ENCODE measurements at regions not wholly inside any gene's neighbourhood (a gene's known extent, or its start where the extent isn't known, plus 50 kb on each side); places are given as distances from the start of the nearest gene placed in this dataset.

DNA sequence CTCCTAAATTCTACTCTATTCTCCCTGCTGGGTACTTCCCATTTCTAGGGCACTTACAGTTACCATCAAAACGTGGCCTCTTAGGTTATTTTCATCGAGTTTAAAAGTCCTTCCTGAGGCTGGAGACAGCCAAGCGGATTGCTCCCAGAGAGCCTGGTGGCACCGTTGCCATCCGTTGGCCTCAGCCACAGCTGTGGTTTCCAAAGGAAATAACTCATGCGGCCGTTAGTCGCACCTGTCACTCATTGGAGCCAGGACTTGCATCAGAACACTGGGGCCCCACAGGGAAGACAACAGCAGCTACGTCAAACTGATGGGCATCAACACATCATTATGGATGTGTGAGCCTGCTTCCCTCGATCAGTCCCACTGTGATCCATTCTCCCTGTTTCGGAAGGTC is 453.4 kb downstream of the BCL11A start:
- Mint-ChIP-seq H3K36me3 (ENCODE audit: low read depth) (no peaks in the 10 kb centered on the region), H3K27ac (no peak overlapping the region), H3K4me3 (no peak overlapping the region), H3K27me3 (ENCODE audit: low read depth) (peaks cover 10% of the 10 kb centered on the region), H3K9me3 (no peaks in the 10 kb centered on the region), H3K4me1 (peaks cover 4% of the 10 kb centered on the region)
- TF ChIP-seq, protein P1, sequence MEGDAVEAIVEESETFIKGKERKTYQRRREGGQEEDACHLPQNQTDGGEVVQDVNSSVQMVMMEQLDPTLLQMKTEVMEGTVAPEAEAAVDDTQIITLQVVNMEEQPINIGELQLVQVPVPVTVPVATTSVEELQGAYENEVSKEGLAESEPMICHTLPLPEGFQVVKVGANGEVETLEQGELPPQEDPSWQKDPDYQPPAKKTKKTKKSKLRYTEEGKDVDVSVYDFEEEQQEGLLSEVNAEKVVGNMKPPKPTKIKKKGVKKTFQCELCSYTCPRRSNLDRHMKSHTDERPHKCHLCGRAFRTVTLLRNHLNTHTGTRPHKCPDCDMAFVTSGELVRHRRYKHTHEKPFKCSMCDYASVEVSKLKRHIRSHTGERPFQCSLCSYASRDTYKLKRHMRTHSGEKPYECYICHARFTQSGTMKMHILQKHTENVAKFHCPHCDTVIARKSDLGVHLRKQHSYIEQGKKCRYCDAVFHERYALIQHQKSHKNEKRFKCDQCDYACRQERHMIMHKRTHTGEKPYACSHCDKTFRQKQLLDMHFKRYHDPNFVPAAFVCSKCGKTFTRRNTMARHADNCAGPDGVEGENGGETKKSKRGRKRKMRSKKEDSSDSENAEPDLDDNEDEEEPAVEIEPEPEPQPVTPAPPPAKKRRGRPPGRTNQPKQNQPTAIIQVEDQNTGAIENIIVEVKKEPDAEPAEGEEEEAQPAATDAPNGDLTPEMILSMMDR (IDR thresholded peaks at IDR 0.05; ENCODE audit: unreplicated experiment in 3 of 3), result no peak

DNA sequence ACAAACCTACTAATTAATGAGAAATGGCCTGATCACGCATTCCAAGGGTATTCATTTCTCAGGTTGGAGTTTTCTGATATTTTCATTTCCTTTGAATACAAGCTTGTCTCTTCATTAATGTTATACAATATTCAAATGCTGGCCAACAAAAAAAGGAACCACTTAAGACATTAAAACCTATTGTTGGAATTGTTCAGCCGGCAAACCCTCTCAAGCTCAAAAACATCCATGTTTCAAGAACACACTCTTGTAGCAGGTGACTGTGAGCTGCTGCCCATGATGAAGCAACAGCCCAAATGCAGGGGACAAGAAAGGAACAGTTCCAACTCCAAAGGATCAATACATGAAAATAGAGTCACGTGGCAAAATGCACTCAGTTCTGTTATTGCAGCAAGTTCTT is 454.5 kb downstream of the BCL11A start:
- Mint-ChIP-seq H3K4me3 (no peak overlapping the region), H3K4me1 (peaks cover 4% of the 10 kb centered on the region), H3K27me3 (ENCODE audit: low read depth) (peaks cover 9% of the 10 kb centered on the region), H3K27ac (no peak overlapping the region), H3K9me3 (no peaks in the 10 kb centered on the region), H3K36me3 (ENCODE audit: low read depth) (no peaks in the 10 kb centered on the region)
- TF ChIP-seq, protein P1 (IDR thresholded peaks at IDR 0.05; ENCODE audit: unreplicated experiment in 3 of 3), result no peak

DNA sequence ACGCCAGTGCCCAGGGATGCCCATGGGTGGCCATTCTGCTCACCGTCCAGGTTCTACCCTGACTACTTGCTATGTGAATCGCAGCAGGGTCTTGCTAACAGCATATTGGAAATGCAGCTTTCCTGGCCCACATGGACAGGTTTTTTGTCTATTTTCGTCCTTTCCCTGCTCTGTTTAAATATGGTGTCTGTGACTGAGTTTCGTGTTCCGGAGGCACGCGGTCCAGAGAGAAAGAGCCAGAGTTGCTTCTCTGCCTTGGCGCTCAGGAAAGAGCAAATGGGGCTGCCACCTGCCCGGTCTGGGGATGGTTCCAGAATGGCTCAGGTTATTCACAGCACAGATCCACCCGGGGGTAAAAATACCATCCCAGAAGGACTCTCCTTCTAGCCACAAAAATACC is 456.2 kb downstream of the BCL11A start:
- Mint-ChIP-seq H3K27me3 (ENCODE audit: low read depth) (peaks cover 9% of the 10 kb centered on the region), H3K36me3 (ENCODE audit: low read depth) (no peaks in the 10 kb centered on the region), H3K4me3 (no peak overlapping the region), H3K4me1 (peaks cover 4% of the 10 kb centered on the region), H3K9me3 (no peaks in the 10 kb centered on the region), H3K27ac (no peak overlapping the region)
- TF ChIP-seq, protein P1 (IDR thresholded peaks at IDR 0.05; ENCODE audit: unreplicated experiment in 3 of 3), result no peak

DNA sequence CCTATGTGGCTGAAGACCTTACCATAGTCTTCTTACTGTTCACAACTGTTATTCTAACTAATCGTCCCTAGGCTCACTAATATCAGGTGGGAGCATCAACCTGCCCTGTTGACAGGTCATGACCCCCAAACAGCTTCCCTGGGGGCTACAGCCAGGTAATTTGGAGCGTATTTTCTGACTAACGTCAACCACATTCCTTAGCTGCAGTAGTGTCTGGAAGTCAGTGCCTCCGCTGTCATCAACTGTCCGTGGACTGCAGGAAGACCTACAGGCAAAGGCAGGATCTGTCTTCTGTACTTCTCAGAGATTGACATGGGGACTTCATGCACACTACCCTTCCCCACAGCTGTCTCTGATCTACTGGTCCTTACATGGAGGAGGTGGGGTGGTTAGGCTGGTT is 456.9 kb downstream of the BCL11A start:
- peaks cover 9% of the 10 kb centered on the region for H3K27me3 Mint-ChIP-seq (ENCODE audit: low read depth)
- TF ChIP-seq, protein P1 (IDR thresholded peaks at IDR 0.05; ENCODE audit: unreplicated experiment in 3 of 3), result no peak
- H3K4me3 Mint-ChIP-seq, result no peak overlapping the region
- no peaks in the 10 kb centered on the region for H3K9me3 Mint-ChIP-seq
- H3K4me1 Mint-ChIP-seq, result peaks cover 4% of the 10 kb centered on the region
- no peak overlapping the region for H3K27ac Mint-ChIP-seq
- H3K36me3 Mint-ChIP-seq (ENCODE audit: low read depth), result no peaks in the 10 kb centered on the region

DNA sequence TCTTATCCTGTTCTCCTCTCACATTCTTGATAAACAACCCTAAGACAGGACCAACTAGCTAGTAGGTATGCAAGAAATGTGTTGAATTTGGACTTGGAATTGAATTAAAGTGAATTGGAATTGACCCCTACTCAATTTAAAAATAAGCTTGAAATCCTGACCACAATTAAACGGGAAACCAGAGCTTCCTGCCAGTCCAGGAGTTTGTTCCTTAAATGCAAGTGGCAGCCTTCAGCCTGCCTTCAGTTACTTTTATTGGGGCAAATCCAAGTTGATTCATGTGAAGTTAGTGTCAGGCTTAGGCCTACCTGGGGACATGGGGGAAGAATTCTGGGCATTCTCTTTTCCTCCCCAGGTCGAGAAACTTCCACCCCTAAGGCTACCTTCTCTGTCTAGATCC is 457.6 kb downstream of the BCL11A start:
- TF ChIP-seq, protein P1 (IDR thresholded peaks at IDR 0.05; ENCODE audit: unreplicated experiment in 3 of 3), result no peak
- no peak overlapping the region for H3K27ac Mint-ChIP-seq

DNA sequence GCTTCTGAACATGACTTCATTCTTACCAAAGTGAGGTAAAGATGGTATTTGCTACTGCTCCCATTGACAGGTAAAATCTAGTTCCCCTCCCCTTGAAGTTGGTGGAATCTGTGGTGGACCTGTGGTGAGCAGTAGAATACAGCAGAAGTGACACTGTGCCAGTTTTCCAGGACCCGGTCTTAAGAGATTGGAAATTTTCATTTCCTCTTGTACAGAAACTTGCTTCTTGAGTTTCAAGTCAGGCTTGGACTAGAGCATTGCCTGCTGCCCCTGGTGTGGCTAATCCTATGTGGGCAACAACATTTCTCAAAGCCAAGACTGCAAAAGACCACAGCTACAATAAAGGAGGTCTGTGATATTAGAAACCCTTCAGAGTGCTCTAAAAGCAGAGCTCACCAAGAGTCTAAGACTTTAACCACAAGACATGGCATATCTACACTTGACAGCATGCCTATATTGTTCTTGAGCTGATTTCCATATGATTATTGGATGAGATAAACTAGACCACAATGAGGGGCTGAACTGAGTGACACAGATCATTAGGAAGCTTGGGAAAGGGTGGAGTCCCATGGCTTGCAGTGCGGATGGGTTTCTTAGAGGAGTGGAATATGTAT is 458.1 kb downstream of the BCL11A start:
- H3K4me3 Mint-ChIP-seq, result no peak overlapping the region
- no peaks in the 10 kb centered on the region for H3K36me3 Mint-ChIP-seq (ENCODE audit: low read depth)
- TF ChIP-seq, protein P1 (IDR thresholded peaks at IDR 0.05; ENCODE audit: unreplicated experiment in 3 of 3), result no peak
- no peaks in the 10 kb centered on the region for H3K9me3 Mint-ChIP-seq
- peaks cover 9% of the 10 kb centered on the region for H3K27me3 Mint-ChIP-seq (ENCODE audit: low read depth)
- peaks cover 4% of the 10 kb centered on the region for H3K4me1 Mint-ChIP-seq
- H3K27ac Mint-ChIP-seq, result no peak overlapping the region

More for the DNA sequence above, 457.6 kb downstream of the BCL11A start:
- Mint-ChIP-seq H3K4me3 (no peak overlapping the region), H3K27me3 (ENCODE audit: low read depth) (peaks cover 9% of the 10 kb centered on the region), H3K4me1 (peaks cover 4% of the 10 kb centered on the region), H3K36me3 (ENCODE audit: low read depth) (no peaks in the 10 kb centered on the region), H3K9me3 (no peaks in the 10 kb centered on the region)

Measured in nephron (organoid).